NCI-H82 (cell line): ENCODE measurements at regions not wholly inside any gene's neighbourhood (a gene's known extent, or its start where the extent isn't known, plus 50 kb on each side); places are given as distances from the start of the nearest gene placed in this dataset.

ENCODE experiments used
- DNase-seq: peaks from one replicate; lab custom pipeline; 2025; lab: John Stamatoyannopoulos, UW

GRCh38 chr2:9105601-9106337, 100.8 kb upstream of the ASAP2 start:
- DNase-seq = no peak

GRCh38 chr2:9103663-9104277, 100.3 kb upstream of the MBOAT2 start:
- DNase-seq = no peak

GRCh38 chr2:9102861-9103662, 99.6 kb upstream of the MBOAT2 start:
- no peak for DNase-seq

DNA sequence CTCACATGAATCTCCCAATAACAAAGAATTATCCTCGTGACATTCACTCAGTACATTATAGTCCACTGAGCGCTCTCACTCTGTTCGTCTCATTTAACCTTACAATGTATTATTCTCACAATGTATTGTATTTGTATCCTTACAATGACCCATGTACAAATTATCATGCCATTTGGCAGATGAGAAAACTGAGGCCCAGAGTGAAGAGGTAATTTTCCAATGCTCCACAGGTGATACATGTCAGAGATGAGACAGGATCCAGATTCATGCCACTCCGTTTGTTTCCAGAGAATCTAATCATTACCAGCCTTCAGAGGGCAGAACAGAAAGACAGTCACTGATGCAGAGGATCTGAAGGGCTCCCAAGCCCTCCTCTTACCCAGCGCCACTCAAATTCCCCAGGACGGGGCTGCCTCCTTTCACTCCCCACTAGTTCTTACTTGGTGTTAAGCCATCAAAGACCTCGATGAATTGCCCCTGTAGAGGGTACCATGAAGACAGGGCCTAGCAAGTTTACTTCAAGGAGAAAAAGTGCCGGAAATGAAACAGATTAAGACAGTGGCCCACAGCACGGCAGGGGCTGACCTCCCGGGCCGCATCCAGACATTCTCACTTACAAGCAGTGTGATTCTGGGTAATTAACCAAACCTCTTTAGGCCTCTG, 98.4 kb upstream of the MBOAT2 start:
- no peak for DNase-seq

DNA sequence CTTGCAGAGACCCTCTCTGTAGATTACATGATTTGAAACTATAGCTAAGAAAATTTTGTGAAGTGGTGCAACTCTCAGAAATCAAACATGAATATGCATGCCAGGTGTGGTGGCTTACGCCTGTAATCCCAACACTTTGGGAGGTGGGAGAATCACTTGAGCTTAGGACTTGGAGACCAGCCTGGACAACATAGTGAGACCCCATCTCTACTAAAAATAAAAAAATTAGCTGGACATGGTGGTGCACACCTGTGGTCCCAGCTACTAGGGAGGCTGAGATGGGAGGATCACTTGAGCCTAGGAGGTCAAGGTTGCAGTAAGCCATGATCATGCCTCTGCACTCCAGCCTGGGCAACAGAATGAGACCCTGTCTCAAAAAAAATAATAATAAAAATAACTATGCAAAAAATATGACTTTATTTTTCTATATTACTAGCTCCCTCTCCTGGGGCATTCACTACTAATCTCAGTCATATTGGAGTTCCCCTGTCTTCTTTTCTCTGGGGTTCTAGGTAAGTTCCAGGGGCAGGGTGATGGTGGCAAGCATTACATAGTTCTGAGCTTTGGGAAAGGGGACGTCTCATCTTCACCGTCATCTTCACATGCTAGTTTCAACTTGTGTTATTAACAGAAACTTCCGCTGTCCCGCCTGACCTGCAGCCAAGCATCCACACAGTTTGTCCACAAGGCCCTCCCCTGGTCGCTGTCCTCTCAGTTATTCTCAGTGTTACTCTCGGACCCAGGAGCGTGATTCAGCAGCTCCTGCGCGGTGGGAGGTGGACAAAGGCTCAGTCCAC, 96.8 kb upstream of the MBOAT2 start:
- DNase-seq = no peak

DNA sequence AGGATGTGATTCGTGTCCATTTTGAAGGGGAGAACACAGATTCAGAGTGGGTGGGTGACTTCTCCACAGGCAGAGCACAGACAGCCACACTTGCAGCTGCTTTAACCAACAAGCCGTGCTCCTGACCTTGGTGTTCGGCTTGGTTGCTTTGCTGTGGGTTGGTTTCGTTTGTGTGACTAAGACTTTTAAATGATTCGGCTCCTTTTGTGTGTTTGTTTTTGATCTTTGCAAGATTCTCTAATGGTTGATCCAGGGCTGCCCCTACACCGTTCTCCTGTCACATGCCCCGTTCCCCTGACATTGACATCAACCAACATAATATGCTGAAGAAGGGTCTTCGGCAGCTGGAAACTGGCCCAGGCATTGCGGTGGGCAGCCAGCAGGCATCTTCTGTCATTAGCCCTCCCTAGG, 95.9 kb upstream of the MBOAT2 start:
- no peak for DNase-seq

- no peak for DNase-seq
Measured at GRCh38 chr2:9097892-9098291, 94.4 kb upstream of the MBOAT2 start.

DNA sequence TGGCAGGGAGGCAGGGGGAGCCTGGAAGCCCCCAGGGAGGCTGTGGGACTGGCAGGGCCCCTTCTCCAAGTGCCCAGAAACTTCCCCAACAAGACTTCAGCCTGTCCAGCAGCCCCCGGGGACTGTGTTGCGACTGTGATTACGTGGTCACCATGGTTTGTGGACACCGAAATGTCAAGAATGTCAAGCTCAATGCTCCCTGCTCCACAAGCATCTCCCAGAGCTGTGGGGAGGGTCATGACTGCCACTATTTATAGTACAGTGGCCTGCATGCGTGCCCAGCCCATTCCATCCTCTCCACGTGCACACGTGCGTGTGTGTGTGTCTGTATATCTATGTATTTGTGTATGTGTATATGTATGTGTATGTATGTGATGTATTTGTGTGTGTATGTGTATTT, 93.8 kb upstream of the MBOAT2 start:
- no peak for DNase-seq

GRCh38 chr2:9096761-9097160, 93.3 kb upstream of the MBOAT2 start:
- DNase-seq = no peak

- DNase-seq = no peak
Measured at GRCh38 chr2:9095690-9096089, 92.2 kb upstream of the MBOAT2 start.

GRCh38 chr2:9095226-9095625, 91.7 kb upstream of the MBOAT2 start:
- DNase-seq = no peak

DNA sequence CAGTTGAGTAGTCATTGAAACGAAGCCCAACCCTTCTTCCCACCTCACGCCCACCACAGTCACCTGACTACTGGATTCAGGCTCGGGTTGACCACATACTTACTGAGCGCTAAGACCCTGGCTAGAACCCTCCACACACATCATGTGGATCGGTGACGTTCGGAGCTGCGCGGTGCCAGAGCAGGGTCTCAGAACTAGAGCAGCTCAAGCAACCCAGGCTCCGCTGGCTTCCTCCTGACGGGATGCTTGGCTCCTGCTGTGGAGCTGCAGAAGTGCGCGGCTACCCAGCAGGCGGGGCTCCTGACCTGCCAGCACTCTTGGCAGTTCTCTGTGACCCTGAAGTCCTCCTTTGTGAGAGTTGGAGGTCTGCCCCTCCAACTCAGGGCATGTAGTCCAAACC, 90.6 kb upstream of the MBOAT2 start:
- no peak for DNase-seq

DNA sequence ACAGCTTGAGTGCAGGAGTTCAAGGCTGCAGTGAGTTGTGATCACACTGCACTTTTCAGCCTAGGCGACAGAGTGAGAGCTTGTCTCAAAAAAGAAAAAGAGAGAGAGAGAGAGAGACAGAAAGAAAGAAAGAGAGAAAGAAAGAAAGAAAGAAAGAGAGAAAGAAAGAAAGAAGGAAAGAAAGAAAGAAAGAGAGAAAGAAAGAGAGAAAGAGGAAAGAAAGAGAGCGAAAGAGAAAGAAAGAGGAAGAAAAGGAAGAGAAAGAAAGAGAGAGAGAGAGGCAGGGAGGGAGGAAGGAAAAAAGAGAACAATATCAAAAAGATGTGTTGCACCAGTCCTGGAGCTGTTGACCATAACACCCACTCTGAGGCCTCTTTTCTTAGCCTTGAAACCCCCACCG, 89.8 kb upstream of the MBOAT2 start:
- no peak for DNase-seq

DNA sequence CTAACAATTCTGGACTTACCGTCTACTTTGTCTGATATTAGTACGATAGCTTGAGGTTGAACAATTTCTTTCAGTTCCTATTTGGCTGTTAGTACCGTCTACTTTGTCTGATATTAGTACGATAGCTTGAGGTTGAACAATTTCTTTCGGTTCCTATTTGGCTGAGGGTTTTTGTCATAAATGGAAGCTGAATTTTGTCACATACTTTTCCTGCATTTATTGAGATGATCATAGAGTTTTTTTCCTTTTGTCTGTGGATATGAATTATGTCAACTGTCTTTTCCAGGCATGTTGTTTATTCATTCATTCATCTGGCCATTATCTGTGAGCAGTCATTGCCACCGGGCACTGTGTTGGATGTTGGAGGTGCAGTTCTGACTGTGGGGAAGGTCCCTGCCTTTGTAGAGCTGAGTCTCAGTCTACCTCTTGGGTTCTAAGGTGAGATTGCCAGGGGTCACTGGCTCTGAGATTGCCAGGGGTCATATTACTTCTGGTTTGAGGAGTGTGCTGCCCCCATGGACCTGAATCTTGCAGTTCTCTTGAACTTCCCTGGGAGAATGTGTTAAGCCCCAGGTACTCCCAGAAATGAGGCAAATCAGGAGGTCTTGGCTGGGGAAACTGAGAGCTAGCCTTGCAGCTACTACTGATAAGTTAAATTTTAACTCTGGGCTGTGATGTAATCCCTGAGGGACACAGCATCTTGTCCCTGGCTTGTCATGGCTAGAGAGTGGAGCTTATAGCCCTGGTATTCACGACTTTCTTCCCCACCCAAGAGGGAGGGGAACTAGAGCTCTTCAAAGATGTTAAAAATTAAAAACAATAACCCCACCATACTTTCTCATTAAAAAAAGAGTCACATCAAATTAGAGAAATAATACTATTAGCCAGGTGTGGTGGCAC, 89.1 kb upstream of the MBOAT2 start:
- no peak for DNase-seq

GRCh38 chr2:9091811-9092210, 88.3 kb upstream of the MBOAT2 start:
- DNase-seq = no peak

- DNase-seq = no peak
Measured at GRCh38 chr2:9089831-9090230, 86.3 kb upstream of the MBOAT2 start.

DNA sequence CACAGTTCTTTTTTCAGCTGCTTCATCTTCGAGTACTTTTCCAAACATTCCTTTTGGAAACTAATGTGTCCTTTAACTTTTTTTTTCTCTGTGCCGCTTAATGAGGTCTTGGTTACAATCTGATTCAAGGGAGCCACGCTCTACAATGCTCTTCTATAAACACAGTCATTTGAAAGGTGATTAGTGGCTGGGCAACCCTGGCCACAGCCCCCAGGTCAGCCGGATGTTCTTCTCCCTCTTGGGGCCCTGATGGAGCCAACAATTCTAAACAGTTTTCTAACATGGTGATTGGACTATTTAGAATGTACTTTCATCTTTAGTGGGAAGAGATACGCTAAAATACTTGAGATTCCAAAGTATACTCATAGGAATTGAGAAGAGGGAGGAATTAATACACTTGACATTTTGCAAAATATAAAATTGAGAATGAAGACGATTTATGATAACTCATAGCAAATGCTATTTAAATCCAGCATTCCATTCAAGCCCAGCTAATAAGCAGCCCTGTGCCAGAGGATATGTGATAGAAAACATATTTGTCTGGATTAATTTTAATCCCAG, 83.7 kb upstream of the MBOAT2 start:
- DNase-seq = no peak

GRCh38 chr2:9086465-9086864, 83.0 kb upstream of the MBOAT2 start:
- DNase-seq = no peak

- DNase-seq = no peak
Measured at GRCh38 chr2:9085353-9085752, 81.9 kb upstream of the MBOAT2 start.

- no peak for DNase-seq
Measured at GRCh38 chr2:9083287-9083686, 79.8 kb upstream of the MBOAT2 start.
